GM18873 (cell line): ENCODE measurements at regions not wholly inside any gene's neighbourhood (a gene's known extent, or its start where the extent isn't known, plus 50 kb on each side); places are given as distances from the start of the nearest gene placed in this dataset.
"Not testable (repeated sequence)": the region's sequence is repeated elsewhere in the genome, so short reads cannot be mapped to it uniquely, and the experiment has no call there.

Source experiments
- ATAC-seq: cut with Tn5 transposase; IDR thresholded peaks from one replicate; pipeline ENCODE4 v1.9.1; 2021; ENCODE audit warnings: mild to moderate bottlenecking, moderate library complexity, moderate number of reproducible peaks; ENCODE audit not compliant: unreplicated experiment, low FRiP score

GRCh38 chr9:108039493-108039892, 549.9 kb upstream of the KLF4 start:
- no peak for ATAC-seq

GRCh38 chr9:108039012-108039411, 549.4 kb upstream of the KLF4 start:
- ATAC-seq, result no peak

- no peak for ATAC-seq
Measured at GRCh38 chr9:108035487-108035886, 545.9 kb upstream of the KLF4 start.

GRCh38 chr9:108033976-108034964, 544.7 kb upstream of the KLF4 start:
- ATAC-seq, result no peak

GRCh38 chr9:108032079-108032478, 542.5 kb upstream of the KLF4 start:
- ATAC-seq, result not testable (repeated sequence)

GRCh38 chr9:108031221-108031620, 541.7 kb upstream of the KLF4 start:
- ATAC-seq, result not testable (repeated sequence)

- not testable (repeated sequence) for ATAC-seq
Measured at GRCh38 chr9:108026718-108027117, 537.1 kb upstream of the KLF4 start.

- no peak for ATAC-seq
Measured at GRCh38 chr9:108024604-108025003, 535.0 kb upstream of the KLF4 start.

- ATAC-seq, result no peak
Measured at GRCh38 chr9:108022246-108022935, 532.8 kb upstream of the KLF4 start.

- ATAC-seq, result no peak
Measured at GRCh38 chr9:108021096-108021710, 531.6 kb upstream of the KLF4 start.

GRCh38 chr9:108019821-108020220, 530.3 kb upstream of the KLF4 start:
- no peak for ATAC-seq

GRCh38 chr9:108017671-108018070, 528.1 kb upstream of the KLF4 start:
- no peak for ATAC-seq

GRCh38 chr9:108016446-108016845, 526.9 kb upstream of the KLF4 start:
- ATAC-seq, result no peak

GRCh38 chr9:108015690-108016089, 526.1 kb upstream of the KLF4 start:
- ATAC-seq, result no peak

- no peak for ATAC-seq
Measured at GRCh38 chr9:108014353-108014752, 524.8 kb upstream of the KLF4 start.

- ATAC-seq, result no peak
Measured at GRCh38 chr9:108012886-108013665, 523.5 kb upstream of the KLF4 start.

- ATAC-seq, result no peak
Measured at GRCh38 chr9:108012405-108012804, 522.8 kb upstream of the KLF4 start.

- ATAC-seq, result no peak
Measured at GRCh38 chr9:108003526-108003925, 514.0 kb upstream of the KLF4 start.

- no peak for ATAC-seq
Measured at GRCh38 chr9:108002371-108002956, 512.9 kb upstream of the KLF4 start.

GRCh38 chr9:108001237-108001636, 511.7 kb upstream of the KLF4 start:
- no peak for ATAC-seq
